IPS-18a (cell line): ENCODE measurements at regions not wholly inside any gene's neighbourhood (a gene's known extent, or its start where the extent isn't known, plus 50 kb on each side); places are given as distances from the start of the nearest gene placed in this dataset.

Source experiments
- H3K27ac ChIP-seq: one replicate; pipeline ENCODE4 v1.5.1; 2013; ENCODE audit warnings: low read length
- H3K27me3 ChIP-seq: one replicate; pipeline ENCODE4 v1.6.1; 2013; ENCODE audit warnings: mild to moderate bottlenecking, low read length; ENCODE audit not compliant: control insufficient read depth, insufficient read depth
- H3K36me3 ChIP-seq: one replicate; pipeline ENCODE4 v1.6.1; 2013; ENCODE audit warnings: low read depth, low read length; ENCODE audit not compliant: control insufficient read depth
- H3K4me1 ChIP-seq: one replicate; pipeline ENCODE4 v1.6.1; 2013; ENCODE audit warnings: low read depth, low read length; ENCODE audit not compliant: control insufficient read depth
- H3K4me3 ChIP-seq: one replicate; pipeline ENCODE4 v1.5.1; 2013; ENCODE audit warnings: low read length
- H3K9ac ChIP-seq: one replicate; pipeline ENCODE4 v1.6.1; 2013; ENCODE audit warnings: mild to moderate bottlenecking, low read length, moderate library complexity
- H3K9me3 ChIP-seq: one replicate; pipeline ENCODE4 v1.6.1; 2013; ENCODE audit warnings: low read depth, low read length; ENCODE audit not compliant: control insufficient read depth

DNA sequence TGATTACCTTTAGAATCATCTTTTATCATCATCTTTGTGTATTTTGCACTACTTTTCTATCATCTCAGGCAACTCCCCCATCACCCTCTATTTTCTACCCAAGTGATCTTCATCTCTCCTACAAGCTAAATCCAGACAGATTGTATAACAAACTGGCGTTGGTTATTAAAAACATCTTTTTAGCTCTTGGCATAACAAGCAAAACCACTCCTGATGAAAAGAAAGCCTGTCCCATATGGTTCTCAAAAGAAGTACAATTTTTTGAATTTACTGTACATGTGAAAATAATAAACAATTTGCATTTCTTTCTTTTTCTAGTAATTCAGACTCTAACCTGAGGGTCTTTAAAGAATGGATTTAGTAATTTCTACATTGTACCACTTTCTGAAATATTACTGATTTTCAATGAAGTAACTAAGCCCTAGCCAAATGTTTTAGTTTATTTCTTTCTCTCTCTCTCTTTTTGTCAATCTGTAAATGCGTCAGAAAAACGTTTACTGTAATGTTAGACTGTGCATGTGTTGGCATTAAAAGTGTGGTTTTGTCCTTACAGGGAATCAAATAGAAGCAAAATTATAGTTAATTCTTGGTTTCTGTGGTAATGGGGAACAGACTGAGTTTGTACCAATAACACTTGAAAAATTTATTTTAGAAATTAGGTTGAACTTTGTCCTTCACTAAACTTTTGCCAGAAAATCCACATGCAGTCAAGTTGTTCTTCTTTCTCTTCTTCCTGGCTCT is 52.5 kb upstream of the RPS23 start:
- Histone ChIP-seq H3K27me3 (no peaks in the 10 kb centered on the region), H3K36me3 (no peaks in the 10 kb centered on the region), H3K27ac (no peak overlapping the region), H3K4me1 (no peaks in the 10 kb centered on the region), H3K9ac (no peak overlapping the region), H3K9me3 (no peaks in the 10 kb centered on the region), H3K4me3 (no peak overlapping the region)

- H3K27me3 ChIP-seq: no peaks in the 10 kb centered on the region
- H3K4me1 ChIP-seq: no peaks in the 10 kb centered on the region
- H3K9me3 ChIP-seq: no peaks in the 10 kb centered on the region
- H3K9ac ChIP-seq: no peak overlapping the region
- H3K36me3 ChIP-seq: no peaks in the 10 kb centered on the region
- no peak overlapping the region for H3K4me3 ChIP-seq
- H3K27ac ChIP-seq: no peak overlapping the region
Observed at GRCh38 chr5:82329393-82329792, 51.2 kb upstream of the RPS23 start.
